ENCODE measurements at regions not wholly inside any gene's neighbourhood (a gene's known extent, or its start where the extent isn't known, plus 50 kb on each side); places are given as distances from the start of the nearest gene placed in this dataset.

- H3K9me3 ChIP-seq (ENCODE audit: control insufficient read depth, insufficient read depth, low read length), result no peaks in the 10 kb centered on the region; the same call in 1 of the 2 replicates
- no peak overlapping the region for H3K4me2 ChIP-seq (ENCODE audit: low read depth, low read length)
These were observed 199.9 kb downstream of the ARHGAP12 start for GRCh38 chr10:31728698-31729224.

More at GRCh38 chr10:31728698-31729224, 199.9 kb downstream of the ARHGAP12 start:
- Histone ChIP-seq H2BK20ac (ENCODE audit: low read depth, low read length) (no peak overlapping the region), H3K36me3 (ENCODE audit: control insufficient read depth, insufficient read depth, low read length) (no peaks in the 10 kb centered on the region), H3K9ac (ENCODE audit: low read depth, low read length) (no peak overlapping the region), H2BK120ac (ENCODE audit: low read depth, low read length) (no peak overlapping the region), H2AFZ (replicated peaks; ENCODE audit: low read length, poor library complexity) (no peak overlapping the region), H2AK5ac (ENCODE audit: low read depth, low read length) (no peak overlapping the region), H2AK9ac (replicated peaks; ENCODE audit: low read depth, low read length, poor library complexity) (no peak overlapping the region), H3K4me1 (ENCODE audit: control insufficient read depth, insufficient read depth, low read length) (no peaks in the 10 kb centered on the region), H4K91ac (ENCODE audit: insufficient read depth, low read depth, low read length) (no peak overlapping the region), H3K27ac (ENCODE audit: insufficient read depth, low read length) (no peak overlapping the region), H3K18ac (ENCODE audit: low read depth, low read length) (no peak overlapping the region), H2BK5ac (ENCODE audit: low read depth, low read length, poor library complexity, severe bottlenecking) (no peak overlapping the region), H3K23ac (ENCODE audit: low read depth, low read length) (no peak overlapping the region), H3K14ac (replicated peaks; ENCODE audit: low read depth, low read length) (no peak overlapping the region), H3K56ac (ENCODE audit: extremely low read depth, insufficient read depth, low read length) (no peak overlapping the region), H4K5ac (ENCODE audit: low read depth, low read length) (no peak overlapping the region), H3K79me1 (ENCODE audit: low read depth in 1 of 2, low read length in 2 of 2) (no peaks in the 10 kb centered on the region), H3K9me1 (ENCODE audit: insufficient read depth, low read length) (no peaks in the 10 kb centered on the region), H4K8ac (ENCODE audit: low read depth in 2 of 2, low read length in 2 of 2) (no peak overlapping the region), H4K20me1 (ENCODE audit: insufficient read depth, low read length) (no peaks in the 10 kb centered on the region), H3K4me3 (ENCODE audit: insufficient read depth, low read depth, low read length) (no peak overlapping the region), H2BK15ac (ENCODE audit: low read depth, low read length) (no peak overlapping the region), H3K27me3 (ENCODE audit: control insufficient read depth, insufficient read depth, low read length) (peaks cover 5% of the 10 kb centered on the region), H3K4ac (ENCODE audit: low read depth, low read length) (no peak overlapping the region)
- WGBS, 2 experiments (ENCODE audit: extremely low coverage in 2 of 2, insufficient read length in 1 of 2), result no CpG with 5 or more reads among the region's 2 CpGs
- TF ChIP-seq POLR2A (IDR thresholded peaks at IDR 0.05; ENCODE audit: low read depth, low read length), result no peak
- TF ChIP-seq NFE2L2 (IDR thresholded peaks at IDR 0.05; ENCODE audit: low read depth, low read length), result no peak
- TF ChIP-seq USF2 (IDR thresholded peaks at IDR 0.05; ENCODE audit: low read depth, low read length), result no peak
- TF ChIP-seq ELK1 (IDR thresholded peaks at IDR 0.05; ENCODE audit: borderline replicate concordance, low read depth, low read length), result no peak
- TF ChIP-seq CTCF (conservative IDR thresholded peaks at IDR 0.05; ENCODE audit: low read depth, low read length), result no peak
- no TSS peak for BruUV-seq (replicated peaks)
- intact Hi-C loops (cut with micrococcal nuclease) (no loop called here), in situ Hi-C loops (cut with MboI; ENCODE audit: low sequenced_read_pairs) (no loop called here), dilution Hi-C loops (cut with HindIII; ENCODE audit: low sequenced_read_pairs, unreplicated experiment) (no loop called here)
- ATAC-seq (ENCODE audit: low read depth), result no peak
- ChIA-PET CTCF (interaction anchor here (1.2 to 1.6 kb wide), 2 partner anchors 12 to 21 kb away, joined by 3 to 4 read pairs; no protein-coding TSS in a partner anchor), POLR2A (ENCODE audit: unreplicated experiment) (no interaction called here)
- DNase-seq, result no peak
